T-helper 1 cell (primary cell): ENCODE measurements at regions not wholly inside any gene's neighbourhood (a gene's known extent, or its start where the extent isn't known, plus 50 kb on each side); places are given as distances from the start of the nearest gene placed in this dataset.
"Not testable (repeated sequence)": the region's sequence is repeated elsewhere in the genome, so short reads cannot be mapped to it uniquely, and the experiment has no call there.

ENCODE experiments used
- DNase-seq, 5 donors: peaks; one replicate each; pipeline ENCODE4 v3.0.0-alpha.2; 2012 to 2020

- DNase-seq = no peak
These were observed 58.1 kb downstream of the NPAP1 start for GRCh38 chr15:24733659-24734058.

GRCh38 chr15:24734396-24734795, 58.8 kb downstream of the NPAP1 start:
- DNase-seq = no peak

- DNase-seq = no peak
These were observed 69.7 kb downstream of the NPAP1 start for GRCh38 chr15:24745290-24745689.

GRCh38 chr15:24746094-24746493, 70.5 kb downstream of the NPAP1 start:
- no peak for DNase-seq

- DNase-seq = no peak
These were observed 71.8 kb downstream of the NPAP1 start for GRCh38 chr15:24747376-24747775.

- DNase-seq = no peak
These were observed 73.4 kb downstream of the NPAP1 start for GRCh38 chr15:24748812-24749439.

GRCh38 chr15:24752354-24752753, 76.8 kb downstream of the NPAP1 start:
- no peak for DNase-seq

GRCh38 chr15:24756101-24756500, 80.5 kb downstream of the NPAP1 start:
- no peak for DNase-seq

GRCh38 chr15:24760066-24760465, 84.5 kb downstream of the NPAP1 start:
- no peak for DNase-seq

GRCh38 chr15:24761704-24762302, 86.2 kb downstream of the NPAP1 start:
- no peak for DNase-seq

GRCh38 chr15:24763891-24764290, 88.3 kb downstream of the NPAP1 start:
- no peak for DNase-seq

- DNase-seq = no peak
These were observed 89.0 kb downstream of the NPAP1 start for GRCh38 chr15:24764375-24765171.

- DNase-seq = no peak
These were observed 91.0 kb downstream of the NPAP1 start for GRCh38 chr15:24766511-24767133.

GRCh38 chr15:24772266-24772665, 96.7 kb downstream of the NPAP1 start:
- DNase-seq = no peak

GRCh38 chr15:24772686-24773373, 97.3 kb downstream of the NPAP1 start:
- DNase-seq = peak; percentile 20 to 74 (median 42)

- DNase-seq = no peak
These were observed 101.7 kb downstream of the NPAP1 start for GRCh38 chr15:24777307-24777706.

- no peak for DNase-seq
These were observed 108.9 kb downstream of the NPAP1 start for GRCh38 chr15:24784506-24784905.

GRCh38 chr15:24786347-24786746, 110.8 kb downstream of the NPAP1 start:
- DNase-seq = no peak

- not testable (repeated sequence) for DNase-seq
These were observed 127.0 kb downstream of the NPAP1 start for GRCh38 chr15:24802624-24803023.

- DNase-seq = no peak
These were observed 135.1 kb upstream of the SNRPN start for GRCh38 chr15:24819680-24820079.

- no peak for DNase-seq
These were observed 131.3 kb upstream of the SNRPN start for GRCh38 chr15:24823473-24823872.

- DNase-seq = no peak
These were observed 122.5 kb upstream of the SNRPN start for GRCh38 chr15:24832282-24832681.

- DNase-seq = no peak
These were observed 119.5 kb upstream of the SNRPN start for GRCh38 chr15:24835301-24835700.
